Naive thymus-derived CD8-positive, alpha-beta T cell (primary cell): ENCODE measurements at regions not wholly inside any gene's neighbourhood (a gene's known extent, or its start where the extent isn't known, plus 50 kb on each side); places are given as distances from the start of the nearest gene placed in this dataset.
A peak's percentile ranks its signal among the peaks of the same experiment; 100 is the strongest.

Experiments used
- ATAC-seq, 2 donors: fragments of 150-1000 bp; cut with Tn5 transposase in 1 of 2; sonication (Bioruptor Pico), chemical (Tn5 transposase) in 1 of 2; 1 replicate in 1 of 2; 2 replicates in 1 of 2; pipeline ENCODE4 v1.10.0; 2021; ENCODE audit warnings: mild to moderate bottlenecking in 2 of 2, moderate library complexity in 2 of 2
- POLR2A ChIA-PET: fragments of 350-600 bp; sonication (Branson Sonifier 250); formaldehyde crosslinking; loops from one replicate; lab custom pipeline; 2021; ENCODE audit warnings: antibody characterized with exemption; lab: Charles Lee
- DNase-seq, 10 donors: peaks; one replicate each; pipeline versions ENCODE4 v3.0.0 to v3.0.0-alpha.2; 2020 to 2022
- H3K27ac Mint-ChIP-seq, 10 donors: one replicate each; pipeline ENCODE4 v1.8.0; 2020 to 2022; ENCODE audit warnings: mild to moderate bottlenecking in 10 of 10, mixed read lengths in 10 of 10, moderate library complexity in 4 of 10, inconsistent platforms in 1 of 10
- H3K27me3 Mint-ChIP-seq, 5 donors: one replicate each; pipeline ENCODE4 v1.8.0; 2021 to 2022; ENCODE audit warnings: mixed read lengths in 5 of 5
- H3K36me3 Mint-ChIP-seq, 3 donors: one replicate each; pipeline ENCODE4 v1.8.0; 2020 to 2022; ENCODE audit warnings: mixed read lengths in 3 of 3, mild to moderate bottlenecking in 2 of 3, inconsistent platforms in 1 of 3
- H3K4me1 Mint-ChIP-seq, 4 donors: one replicate each; pipeline ENCODE4 v1.8.0; 2021 to 2022; ENCODE audit warnings: mixed read lengths in 4 of 4
- H3K4me3 Mint-ChIP-seq, 10 donors: one replicate each; pipeline ENCODE4 v1.8.0; 2020 to 2022; ENCODE audit warnings: mild to moderate bottlenecking in 10 of 10, mixed read lengths in 10 of 10, moderate library complexity in 6 of 10, inconsistent platforms in 1 of 10
- H3K9me3 Mint-ChIP-seq, 9 donors: one replicate each; pipeline ENCODE4 v1.8.0; 2020 to 2022; ENCODE audit warnings: mixed read lengths in 9 of 9, mild to moderate bottlenecking in 3 of 9, inconsistent platforms in 1 of 9, moderate library complexity in 1 of 9

GRCh38 chr15:70453238-70453637 lies 310.1 kb downstream of the UACA start:
- H3K4me3 Mint-ChIP-seq = peak overlapping the region in 2 of 10 donors; percentile 26 to 49

DNA sequence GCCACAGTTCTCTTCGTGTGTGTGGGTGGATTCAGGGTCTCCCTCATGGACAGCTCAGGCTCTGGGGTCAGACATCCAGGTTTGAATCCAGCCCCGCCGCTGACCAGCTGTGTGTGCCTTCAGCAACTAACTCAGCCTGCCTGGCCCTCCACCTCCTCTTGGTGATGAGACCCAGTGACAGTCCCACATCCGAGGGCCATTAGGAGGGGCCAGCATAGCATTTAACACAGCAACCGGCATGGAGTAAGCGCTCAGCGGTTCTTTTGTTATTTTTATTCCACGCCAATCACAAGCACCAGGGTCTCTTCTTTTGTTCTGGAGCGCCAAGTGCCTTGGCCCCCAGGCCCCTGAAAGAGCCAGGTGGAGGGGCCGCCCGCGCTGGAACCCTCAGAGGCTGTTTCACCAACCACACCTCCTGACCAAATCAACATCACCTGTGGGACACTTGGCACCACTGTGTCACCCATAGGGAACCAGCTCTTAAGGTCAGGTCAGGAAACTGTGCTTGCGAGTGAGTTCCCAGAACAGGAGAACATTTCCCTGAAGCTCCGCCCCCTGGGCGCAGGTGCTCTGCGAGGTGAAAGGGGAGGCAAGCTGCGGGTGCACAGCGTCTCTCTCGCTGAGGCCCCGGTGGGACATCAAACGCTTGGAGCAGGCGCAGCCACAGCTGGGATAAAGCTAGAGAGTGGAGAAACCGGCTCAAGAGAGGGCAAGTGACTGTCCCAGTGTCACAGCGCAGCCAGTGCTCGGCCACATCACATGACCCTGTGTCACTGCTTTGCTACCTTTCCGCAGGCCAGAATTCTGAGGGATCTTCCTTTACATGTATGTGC lies 311.3 kb downstream of the UACA start:
- Mint-ChIP-seq H3K4me1 (peaks cover 33 to 52% (median 46%) of the 10 kb centered on the region in 4 donors), H3K4me3 (peak overlapping the region; percentile 4 to 67 (median 48)), H3K27me3 (peaks cover 0 to 7% (median 2%) of the 10 kb centered on the region in 5 donors), H3K9me3 (no peaks in the 10 kb centered on the region), H3K27ac (peak overlapping the region in 7 of 10 donors; percentile 10 to 48 (median 29)), H3K36me3 (no peaks in the 10 kb centered on the region)
- POLR2A ChIA-PET = interaction anchor here (1.1 kb wide), 1 partner anchor 22 kb away, joined by 3 read pairs; no protein-coding TSS in a partner anchor
- peak in 6 of 10 donors; percentile 13 to 37 (median 22) for DNase-seq
- ATAC-seq = peak; percentile 48 to 49

More at GRCh38 chr15:70453238-70453637, 310.1 kb downstream of the UACA start:
- no peak for DNase-seq
- no peaks in the 10 kb centered on the region for H3K36me3 Mint-ChIP-seq
- H3K9me3 Mint-ChIP-seq = no peaks in the 10 kb centered on the region
- ATAC-seq = no peak
- H3K4me1 Mint-ChIP-seq = peaks cover 22 to 40% (median 34%) of the 10 kb centered on the region in 4 donors
- H3K27me3 Mint-ChIP-seq = peaks cover 0 to 7% (median 0%) of the 10 kb centered on the region in 5 donors
- H3K27ac Mint-ChIP-seq = no peak overlapping the region
- POLR2A ChIA-PET = no interaction called here

DNA sequence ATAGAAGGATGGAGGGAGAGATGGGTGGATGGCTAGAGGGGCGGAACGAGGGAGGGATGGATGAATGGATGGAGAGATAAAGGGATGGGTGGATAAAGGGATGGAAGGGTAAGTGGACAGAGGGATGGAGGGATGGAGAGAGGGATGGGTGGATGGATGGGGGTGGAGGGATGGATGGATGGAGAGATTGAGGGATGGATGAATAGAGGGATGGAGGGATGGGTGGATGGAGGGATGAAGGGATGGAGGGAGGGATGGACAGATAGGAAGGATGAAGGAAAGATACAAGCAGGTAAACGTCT lies 313.3 kb downstream of the UACA start:
- DNase-seq (no peak), ATAC-seq (no peak)
- H3K27me3 Mint-ChIP-seq = peaks cover 2 to 12% (median 8%) of the 10 kb centered on the region in 5 donors
- H3K9me3 Mint-ChIP-seq = no peaks in the 10 kb centered on the region
- peaks cover 35 to 58% (median 53%) of the 10 kb centered on the region in 4 donors for H3K4me1 Mint-ChIP-seq
- peak overlapping the region in 1 of 10 donors; percentile 43 for H3K27ac Mint-ChIP-seq
- POLR2A ChIA-PET = no interaction called here
- peak overlapping the region in 1 of 10 donors; percentile 1 for H3K4me3 Mint-ChIP-seq
- H3K36me3 Mint-ChIP-seq = no peaks in the 10 kb centered on the region

- Mint-ChIP-seq H3K9me3 (no peaks in the 10 kb centered on the region), H3K4me1 (peaks cover 35 to 58% (median 53%) of the 10 kb centered on the region in 4 donors)
Measured at GRCh38 chr15:70449311-70450141, 313.8 kb downstream of the UACA start.

DNA sequence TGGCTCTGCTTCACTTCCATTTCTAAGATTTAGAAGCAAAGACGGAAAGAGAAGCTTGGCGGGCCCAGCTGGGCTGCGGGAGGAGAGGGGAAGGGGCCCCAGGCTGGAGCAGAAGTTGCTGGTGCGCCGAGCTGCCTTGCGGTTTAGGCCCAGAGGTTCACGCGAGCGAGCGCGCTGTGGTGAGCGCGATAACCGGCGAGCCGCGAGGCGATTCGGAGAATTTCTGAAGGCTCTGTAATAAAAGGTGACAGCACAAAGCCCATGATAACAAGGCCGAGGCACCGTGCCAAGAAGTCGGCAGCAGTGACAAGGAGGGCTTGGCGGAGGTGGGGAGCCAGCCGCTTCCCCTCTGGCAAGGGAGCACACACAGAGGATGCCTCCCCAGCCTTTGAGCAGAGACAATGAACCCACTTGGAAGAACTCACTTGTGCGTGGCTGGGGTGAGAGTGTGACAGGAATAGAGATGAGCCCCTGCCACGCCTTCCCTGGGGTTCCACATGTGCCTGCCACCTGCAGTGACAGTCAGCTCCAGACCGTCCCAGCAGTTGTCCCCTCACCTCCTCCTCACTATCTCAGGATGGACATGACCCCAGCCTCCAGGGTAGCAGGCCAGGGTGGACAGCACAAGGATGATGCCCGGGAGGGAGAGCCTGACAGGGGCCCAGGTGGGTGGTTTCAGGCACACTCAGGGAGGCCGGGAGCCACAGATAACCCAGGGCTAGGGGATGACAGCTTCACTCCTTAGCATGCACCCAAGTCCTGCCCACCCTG lies 315.2 kb downstream of the UACA start:
- H3K36me3 Mint-ChIP-seq = no peaks in the 10 kb centered on the region
- H3K27ac Mint-ChIP-seq = peak overlapping the region in 9 of 10 donors; percentile 0 to 88 (median 66)
- peak overlapping the region; percentile 60 to 85 (median 76) for H3K4me3 Mint-ChIP-seq
- H3K9me3 Mint-ChIP-seq = no peaks in the 10 kb centered on the region
- POLR2A ChIA-PET = interaction anchor here (0.7 kb wide), 1 partner anchor 425 kb away, joined by 6 read pairs; no protein-coding TSS in a partner anchor
- DNase-seq = peak; percentile 26 to 71 (median 47)
- peaks cover 35 to 53% (median 52%) of the 10 kb centered on the region in 4 donors for H3K4me1 Mint-ChIP-seq
- ATAC-seq = peak; percentile 73 to 74
- H3K27me3 Mint-ChIP-seq = peaks cover 2 to 20% (median 15%) of the 10 kb centered on the region in 5 donors

More at GRCh38 chr15:70449311-70450141, 313.8 kb downstream of the UACA start:
- Mint-ChIP-seq H3K36me3 (no peaks in the 10 kb centered on the region), H3K27me3 (peaks cover 2 to 13% (median 8%) of the 10 kb centered on the region in 5 donors), H3K4me3 (peak overlapping the region in 2 of 10 donors; percentile 52 to 71), H3K27ac (peak overlapping the region in 1 of 10 donors; percentile 43)
- no peak for ATAC-seq
- POLR2A ChIA-PET = no interaction called here
- DNase-seq = no peak

GRCh38 chr15:70447521-70447920 lies 315.8 kb downstream of the UACA start:
- H3K4me1 Mint-ChIP-seq = peaks cover 35 to 50% (median 49%) of the 10 kb centered on the region in 4 donors
- DNase-seq (no peak), ATAC-seq (peak in 1 of 2 donors; percentile 5)
- POLR2A ChIA-PET = no interaction called here
- H3K36me3 Mint-ChIP-seq = no peaks in the 10 kb centered on the region
- H3K9me3 Mint-ChIP-seq = no peaks in the 10 kb centered on the region
- H3K27me3 Mint-ChIP-seq = peaks cover 2 to 23% (median 19%) of the 10 kb centered on the region in 5 donors
- H3K27ac Mint-ChIP-seq = peak overlapping the region in 7 of 10 donors; percentile 60 to 88 (median 76)
- peak overlapping the region; percentile 60 to 85 (median 76) for H3K4me3 Mint-ChIP-seq

DNA sequence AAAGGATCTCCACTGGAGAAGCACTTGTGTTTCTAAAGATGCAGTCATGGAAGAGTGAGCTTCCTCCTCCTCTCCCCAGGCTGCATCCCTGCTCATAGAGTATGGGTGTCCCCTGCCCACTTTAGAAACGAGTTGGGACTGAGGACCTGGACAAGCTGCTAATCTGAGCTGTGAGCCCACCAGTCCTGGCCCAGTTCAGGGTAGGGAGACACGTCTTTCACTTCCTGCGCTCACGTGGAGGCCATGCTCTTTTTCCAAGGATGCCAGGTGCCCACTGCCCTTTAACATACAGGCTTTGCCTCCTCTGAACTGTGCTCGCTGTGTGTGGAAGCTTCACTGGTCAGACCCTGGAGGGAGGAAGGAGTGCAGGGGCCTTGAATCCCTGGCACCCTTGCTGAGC lies 316.3 kb downstream of the UACA start:
- peak overlapping the region in 1 of 10 donors; percentile 68 for H3K27ac Mint-ChIP-seq
- H3K4me1 Mint-ChIP-seq = peaks cover 35 to 46% (median 45%) of the 10 kb centered on the region in 4 donors

GRCh38 chr15:70443486-70444273 lies 319.7 kb downstream of the UACA start:
- ATAC-seq (no peak), DNase-seq (no peak)
- Mint-ChIP-seq H3K4me1 (peaks cover 27 to 40% (median 31%) of the 10 kb centered on the region in 4 donors), H3K36me3 (no peaks in the 10 kb centered on the region), H3K27ac (peak overlapping the region in 1 of 10 donors; percentile 25), H3K9me3 (no peaks in the 10 kb centered on the region), H3K27me3 (peaks cover 7 to 36% (median 30%) of the 10 kb centered on the region in 5 donors), H3K4me3 (no peak overlapping the region)
- POLR2A ChIA-PET = no interaction called here

More for the DNA sequence above, 316.3 kb downstream of the UACA start:
- no peak for DNase-seq
- Mint-ChIP-seq H3K9me3 (no peaks in the 10 kb centered on the region), H3K27me3 (peaks cover 4 to 26% (median 24%) of the 10 kb centered on the region in 5 donors), H3K4me3 (peak overlapping the region in 2 of 10 donors; percentile 67 to 71), H3K36me3 (no peaks in the 10 kb centered on the region)
- POLR2A ChIA-PET = no interaction called here
- no peak for ATAC-seq

- DNase-seq (no peak), ATAC-seq (no peak)
- Mint-ChIP-seq H3K27ac (peak overlapping the region in 2 of 10 donors; percentile 4 to 25), H3K4me3 (no peak overlapping the region), H3K36me3 (no peaks in the 10 kb centered on the region), H3K27me3 (peaks cover 6 to 33% (median 28%) of the 10 kb centered on the region in 5 donors), H3K4me1 (peaks cover 18 to 31% (median 22%) of the 10 kb centered on the region in 4 donors), H3K9me3 (no peaks in the 10 kb centered on the region)
- POLR2A ChIA-PET = no interaction called here
Measured at GRCh38 chr15:70442616-70443321, 320.6 kb downstream of the UACA start.

- ATAC-seq (no peak), DNase-seq (no peak)
- peak overlapping the region in 1 of 10 donors; percentile 18 for H3K4me3 Mint-ChIP-seq
- POLR2A ChIA-PET = no interaction called here
- H3K4me1 Mint-ChIP-seq = peaks cover 14 to 26% (median 17%) of the 10 kb centered on the region in 4 donors
- H3K9me3 Mint-ChIP-seq = no peaks in the 10 kb centered on the region
- H3K27ac Mint-ChIP-seq = peak overlapping the region in 2 of 10 donors; percentile 42 to 74
- H3K27me3 Mint-ChIP-seq = peaks cover 6 to 33% (median 28%) of the 10 kb centered on the region in 5 donors
- H3K36me3 Mint-ChIP-seq = no peaks in the 10 kb centered on the region
Measured at GRCh38 chr15:70442211-70442610, 321.1 kb downstream of the UACA start.
